ENCODE measurements at regions not wholly inside any gene's neighbourhood (a gene's known extent, or its start where the extent isn't known, plus 50 kb on each side); places are given as distances from the start of the nearest gene placed in this dataset.

DNA sequence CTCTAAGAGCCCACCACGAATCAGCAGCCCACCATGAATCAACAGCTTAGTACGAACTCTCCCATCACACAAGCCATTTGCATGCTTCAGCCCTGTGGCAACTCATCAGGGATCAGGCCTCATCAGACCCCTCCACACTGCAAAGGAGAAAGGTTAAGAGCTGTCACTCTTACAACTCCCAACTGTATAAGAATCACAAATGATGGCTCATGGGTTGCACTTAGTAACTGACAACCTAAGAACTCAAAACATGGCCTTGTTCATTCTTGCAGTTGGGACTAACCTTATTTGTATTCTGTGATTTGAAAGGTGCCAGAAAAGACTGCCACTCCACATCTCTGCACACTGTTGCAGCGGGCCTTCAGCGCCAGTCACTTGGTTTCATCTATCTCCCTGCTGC, 149.1 kb upstream of the ZNF366 start:
- H3K4me1 ChIP-seq (ENCODE audit: insufficient read depth, low read length, severe bottlenecking), result no peaks in the 10 kb centered on the region
- no peaks in the 10 kb centered on the region for H3F3A ChIP-seq (ENCODE audit: insufficient read depth, low read length)
- H3K36me3 ChIP-seq (ENCODE audit: insufficient read depth, low read length), result no peaks in the 10 kb centered on the region
- H3K27me3 ChIP-seq (ENCODE audit: insufficient read depth, low read length), result no peaks in the 10 kb centered on the region
- no peaks in the 10 kb centered on the region for H3K9me2 ChIP-seq (ENCODE audit: low read depth, low read length)
- no peak overlapping the region for H2AFZ ChIP-seq (ENCODE audit: low read length)
- H3K9ac ChIP-seq (ENCODE audit: low read length), result no peak overlapping the region
- H4K20me1 ChIP-seq (ENCODE audit: insufficient read depth, low read length), result no peaks in the 10 kb centered on the region
- H3K27ac ChIP-seq (ENCODE audit: low read depth, low read length, poor library complexity, severe bottlenecking), result no peak overlapping the region
- no peaks in the 10 kb centered on the region for H3K9me3 ChIP-seq (ENCODE audit: low read length)
- TF ChIP-seq CTCF (IDR thresholded peaks at IDR 0.05; ENCODE audit: low read length) (no peak), EZH2 (IDR thresholded peaks at IDR 0.05; ENCODE audit: borderline replicate concordance, low read length) (no peak)
- H3K79me2 ChIP-seq (ENCODE audit: insufficient read depth, low read length), result no peaks in the 10 kb centered on the region
- no peak overlapping the region for H3K4me3 ChIP-seq (ENCODE audit: low read depth, low read length, poor library complexity, severe bottlenecking)
- H3K4me2 ChIP-seq (ENCODE audit: low read length), result no peak overlapping the region

GRCh38 chr5:72654231-72654630, 147.0 kb upstream of the ZNF366 start:
- Histone ChIP-seq H3K4me2 (ENCODE audit: low read length) (no peak overlapping the region), H3K4me3 (ENCODE audit: low read depth, low read length, poor library complexity, severe bottlenecking) (no peak overlapping the region), H3K27me3 (ENCODE audit: insufficient read depth, low read length) (no peaks in the 10 kb centered on the region), H3F3A (ENCODE audit: insufficient read depth, low read length) (no peaks in the 10 kb centered on the region), H3K4me1 (ENCODE audit: insufficient read depth, low read length, severe bottlenecking) (no peaks in the 10 kb centered on the region), H2AFZ (ENCODE audit: low read length) (no peak overlapping the region), H3K79me2 (ENCODE audit: insufficient read depth, low read length) (no peaks in the 10 kb centered on the region), H3K27ac (ENCODE audit: low read depth, low read length, poor library complexity, severe bottlenecking) (no peak overlapping the region), H3K9me3 (ENCODE audit: low read length) (no peaks in the 10 kb centered on the region), H4K20me1 (ENCODE audit: insufficient read depth, low read length) (no peaks in the 10 kb centered on the region), H3K9me2 (ENCODE audit: low read depth, low read length) (no peaks in the 10 kb centered on the region), H3K36me3 (ENCODE audit: insufficient read depth, low read length) (no peaks in the 10 kb centered on the region), H3K9ac (ENCODE audit: low read length) (no peak overlapping the region)
- TF ChIP-seq EZH2 (IDR thresholded peaks at IDR 0.05; ENCODE audit: borderline replicate concordance, low read length) (no peak), CTCF (IDR thresholded peaks at IDR 0.05; ENCODE audit: low read length) (no peak)

DNA sequence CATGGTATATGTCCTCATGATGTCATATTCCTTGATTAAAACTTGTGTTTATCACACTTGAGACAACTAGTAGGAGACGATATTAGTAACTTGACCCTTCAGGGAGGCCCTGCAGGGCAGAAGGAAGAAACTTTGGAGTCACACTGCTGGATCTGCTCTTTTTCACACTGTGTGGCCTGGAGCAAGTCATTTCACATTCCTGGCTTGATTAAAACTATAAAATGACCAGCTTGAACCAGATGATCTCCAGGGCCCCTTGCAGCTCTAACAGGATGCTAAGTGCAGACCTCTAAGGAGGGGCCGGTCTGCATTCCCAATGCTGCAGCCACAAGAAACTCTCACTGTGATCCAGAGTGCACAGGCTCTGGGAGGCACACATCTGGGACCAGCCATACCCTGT, 146.4 kb upstream of the ZNF366 start:
- no peaks in the 10 kb centered on the region for H3K36me3 ChIP-seq (ENCODE audit: insufficient read depth, low read length)
- no peak overlapping the region for H3K4me3 ChIP-seq (ENCODE audit: low read depth, low read length, poor library complexity, severe bottlenecking)
- H4K20me1 ChIP-seq (ENCODE audit: insufficient read depth, low read length), result no peaks in the 10 kb centered on the region
- H3K9ac ChIP-seq (ENCODE audit: low read length), result no peak overlapping the region
- H2AFZ ChIP-seq (ENCODE audit: low read length), result no peak overlapping the region
- no peak overlapping the region for H3K27ac ChIP-seq (ENCODE audit: low read depth, low read length, poor library complexity, severe bottlenecking)
- H3K9me2 ChIP-seq (ENCODE audit: low read depth, low read length), result no peaks in the 10 kb centered on the region
- H3K9me3 ChIP-seq (ENCODE audit: low read length), result no peaks in the 10 kb centered on the region
- H3K4me2 ChIP-seq (ENCODE audit: low read length), result no peak overlapping the region
- H3K27me3 ChIP-seq (ENCODE audit: insufficient read depth, low read length), result no peaks in the 10 kb centered on the region
- no peaks in the 10 kb centered on the region for H3F3A ChIP-seq (ENCODE audit: insufficient read depth, low read length)
- H3K79me2 ChIP-seq (ENCODE audit: insufficient read depth, low read length), result no peaks in the 10 kb centered on the region
- TF ChIP-seq EZH2 (IDR thresholded peaks at IDR 0.05; ENCODE audit: borderline replicate concordance, low read length) (no peak), CTCF (IDR thresholded peaks at IDR 0.05; ENCODE audit: low read length) (no peak)
- no peaks in the 10 kb centered on the region for H3K4me1 ChIP-seq (ENCODE audit: insufficient read depth, low read length, severe bottlenecking)

All from OCI-LY1 (cell line).